ENCODE measurements at regions not wholly inside any gene's neighbourhood (a gene's known extent, or its start where the extent isn't known, plus 50 kb on each side); places are given as distances from the start of the nearest gene placed in this dataset.
"Not testable (repeated sequence)": the region's sequence is repeated elsewhere in the genome, so short reads cannot be mapped to it uniquely, and the experiment has no call there.

- no peak for DNase-seq
Observed at GRCh38 chr1:196160066-196160795, 448.0 kb downstream of the KCNT2 start.

- DNase-seq = no peak
Observed at GRCh38 chr1:196155586-196155985, 452.7 kb downstream of the KCNT2 start.

- no peak for DNase-seq
Observed at GRCh38 chr1:196152975-196153374, 455.3 kb downstream of the KCNT2 start.

GRCh38 chr1:196152086-196152485 lies 456.2 kb downstream of the KCNT2 start:
- no peak for DNase-seq

GRCh38 chr1:196148367-196148970 lies 459.8 kb downstream of the KCNT2 start:
- DNase-seq = no peak

- DNase-seq = no peak
Observed at GRCh38 chr1:196147530-196147929, 460.7 kb downstream of the KCNT2 start.

- DNase-seq = not testable (repeated sequence)
Observed at GRCh38 chr1:196145151-196145550, 463.1 kb downstream of the KCNT2 start.

GRCh38 chr1:196144588-196144987 lies 463.7 kb downstream of the KCNT2 start:
- DNase-seq = no peak

- DNase-seq = no peak
Observed at GRCh38 chr1:196143602-196144342, 464.5 kb downstream of the KCNT2 start.

- DNase-seq = no peak
Observed at GRCh38 chr1:196142111-196142640, 466.1 kb downstream of the KCNT2 start.

- no peak for DNase-seq
Observed at GRCh38 chr1:196136396-196136795, 471.8 kb downstream of the KCNT2 start.

- no peak for DNase-seq
Observed at GRCh38 chr1:196131691-196132090, 476.5 kb downstream of the KCNT2 start.

GRCh38 chr1:196128835-196129234 lies 479.4 kb downstream of the KCNT2 start:
- no peak for DNase-seq

- DNase-seq = no peak
Observed at GRCh38 chr1:196121181-196121580, 487.1 kb downstream of the KCNT2 start.

- no peak for DNase-seq
Observed at GRCh38 chr1:196115646-196116045, 492.6 kb downstream of the KCNT2 start.

GRCh38 chr1:196114193-196114592 lies 494.0 kb downstream of the KCNT2 start:
- no peak for DNase-seq

- not testable (repeated sequence) for DNase-seq
Observed at GRCh38 chr1:196108990-196109389, 499.2 kb downstream of the KCNT2 start.

- no peak for DNase-seq
Observed at GRCh38 chr1:196105901-196106300, 502.3 kb downstream of the KCNT2 start.

GRCh38 chr1:196102826-196103225 lies 505.4 kb downstream of the KCNT2 start:
- DNase-seq = no peak

- no peak for DNase-seq
Observed at GRCh38 chr1:196098000-196098399, 510.2 kb downstream of the KCNT2 start.

GRCh38 chr1:196094821-196095220 lies 513.4 kb downstream of the KCNT2 start:
- no peak for DNase-seq

GRCh38 chr1:196091397-196092135 lies 516.7 kb downstream of the KCNT2 start:
- DNase-seq = no peak

GRCh38 chr1:196090226-196090625 lies 518.0 kb downstream of the KCNT2 start:
- no peak for DNase-seq
